Pancreas (tissue), 10 donors: ENCODE measurements at regions not wholly inside any gene's neighbourhood (a gene's known extent, or its start where the extent isn't known, plus 50 kb on each side); places are given as distances from the start of the nearest gene placed in this dataset.

Experiments used
- ATAC-seq, 4 donors: fragments of 200-7000 bp; cut with Tn5 transposase; one replicate each; pipeline versions ENCODE4 v1.8.0 to v1.9.1; 2020; ENCODE audit warnings: mild to moderate bottlenecking in 4 of 4, moderate library complexity in 4 of 4
- DNase-seq, 6 donors: peaks; one replicate each; pipeline ENCODE4 v3.0.0-alpha.2; 2020
- FAIRE-seq: peaks from 2 replicates; lab custom pipeline; 2012; peaks lifted over from hg19 to GRCh38; lab: Jason Lieb, UNC
- H3K27ac ChIP-seq, 4 donors: fragments of 200-600 bp; sonication (generic); 1 replicate in 3 of 4; 2 replicates in 1 of 4; pipeline versions ENCODE4 v1.5.0 to v1.8.0; 2020
- H3K27me3 ChIP-seq, 4 donors: fragments of 200-600 bp; one replicate each; pipeline ENCODE4 v1.8.0; 2021
- H3K36me3 ChIP-seq, 3 donors: fragments of 200-600 bp; sonication (generic) in 1 of 3; one replicate each; pipeline versions ENCODE4 v1.5.0 to v1.8.0; 2020 to 2021
- H3K4me1 ChIP-seq, 3 donors: fragments of 200-600 bp; one replicate each; pipeline ENCODE4 v1.8.0; 2021
- H3K4me3 ChIP-seq, 4 donors: fragments of 200-600 bp; sonication (generic) in 2 of 4; one replicate each; pipeline versions ENCODE4 v1.5.0 to v1.8.0; 2020 to 2021
- H3K9me3 ChIP-seq, 4 donors: fragments of 200-600 bp; one replicate each; pipeline ENCODE4 v1.8.0; 2021
- WGBS, 2 donors: extraction: QIAGEN DNeasy Blood & Tissue Kit; methylation state at CpG; one replicate each; pipeline ENCODE4 v1.1.7; 2013; 5-methylcytosine and 5-hydroxymethylcytosine counted together
- intact Hi-C, 3 donors: fragments of 100-400 bp; cut with DNase I; formaldehyde crosslinking; loops; one replicate each; pipeline versions ENCODE4 v1.11.1 to v1.14.2; 2022
- TF ChIP-seq, protein P1 (sequence below), 4 donors: fragments of 200-600 bp; sonication (generic) in 3 of 4; IDR thresholded peaks; one replicate each; pipeline versions ENCODE4 v1.5.0 to v1.8.0; 2021; ENCODE audit warnings: antibody characterized with exemption in 4 of 4
- donor health status: healthy with polysubstance abuse.
- donor health status: DM: no; HTN: no; CAD: no; lungs with moderate emphysema.
- donor health status: DM: no; HTN: no; CAD: no.
- donor health status: control.
- donor health status: control.
- donor health status: Bipolar disorder and iron deficiency.
- donor health status: DM: yes; HTN: yes; CAD: no.
- donor health status: DM: no; HTN: no; CAD: no.
- donor health status: DM: no; HTN: no; CAD: no.
- donor health status: DM: yes; HTN: yes; CAD: no.

DNA sequence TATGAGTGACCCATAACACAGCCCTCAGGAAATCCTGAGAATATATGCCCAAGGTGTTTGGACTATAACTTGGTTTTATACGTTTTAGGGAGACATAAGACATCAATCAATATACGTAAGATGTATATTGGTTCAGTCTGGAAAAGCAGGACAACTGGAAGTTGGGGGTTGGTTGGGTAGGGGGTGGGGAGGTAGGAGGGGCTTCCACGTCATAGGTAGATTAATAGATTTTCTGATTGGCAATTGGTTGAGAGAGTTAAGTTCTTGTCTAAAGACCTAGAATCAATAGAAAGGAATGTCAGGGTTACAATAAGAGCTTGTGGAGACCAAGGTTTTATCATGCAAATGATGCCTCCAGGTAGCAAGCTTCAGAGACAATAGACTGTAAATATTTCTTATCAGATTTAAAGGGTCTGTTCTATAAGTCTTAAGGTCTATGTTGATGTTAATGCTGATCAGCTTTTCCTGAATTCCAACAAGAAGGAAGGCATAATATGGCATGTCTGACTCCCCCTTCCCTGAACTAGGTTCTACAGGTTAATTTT is 2267.7 kb upstream of the ACO1 start:
- Histone ChIP-seq H3K4me3 (no peak overlapping the region), H3K9me3 (no peaks in the 10 kb centered on the region), H3K4me1 (no peaks in the 10 kb centered on the region), H3K36me3 (no peaks in the 10 kb centered on the region), H3K27ac (no peak overlapping the region), H3K27me3 (no peaks in the 10 kb centered on the region)
- TF ChIP-seq, protein P1, sequence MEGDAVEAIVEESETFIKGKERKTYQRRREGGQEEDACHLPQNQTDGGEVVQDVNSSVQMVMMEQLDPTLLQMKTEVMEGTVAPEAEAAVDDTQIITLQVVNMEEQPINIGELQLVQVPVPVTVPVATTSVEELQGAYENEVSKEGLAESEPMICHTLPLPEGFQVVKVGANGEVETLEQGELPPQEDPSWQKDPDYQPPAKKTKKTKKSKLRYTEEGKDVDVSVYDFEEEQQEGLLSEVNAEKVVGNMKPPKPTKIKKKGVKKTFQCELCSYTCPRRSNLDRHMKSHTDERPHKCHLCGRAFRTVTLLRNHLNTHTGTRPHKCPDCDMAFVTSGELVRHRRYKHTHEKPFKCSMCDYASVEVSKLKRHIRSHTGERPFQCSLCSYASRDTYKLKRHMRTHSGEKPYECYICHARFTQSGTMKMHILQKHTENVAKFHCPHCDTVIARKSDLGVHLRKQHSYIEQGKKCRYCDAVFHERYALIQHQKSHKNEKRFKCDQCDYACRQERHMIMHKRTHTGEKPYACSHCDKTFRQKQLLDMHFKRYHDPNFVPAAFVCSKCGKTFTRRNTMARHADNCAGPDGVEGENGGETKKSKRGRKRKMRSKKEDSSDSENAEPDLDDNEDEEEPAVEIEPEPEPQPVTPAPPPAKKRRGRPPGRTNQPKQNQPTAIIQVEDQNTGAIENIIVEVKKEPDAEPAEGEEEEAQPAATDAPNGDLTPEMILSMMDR (IDR thresholded peaks at IDR 0.05), result no peak
- intact Hi-C loops, result no loop called here
- FAIRE-seq (no peak), ATAC-seq (no peak), DNase-seq (no peak)
- WGBS, 2 donors, result 47 to 53% methylated on average over 3 of the region's 3 CpGs

DNA sequence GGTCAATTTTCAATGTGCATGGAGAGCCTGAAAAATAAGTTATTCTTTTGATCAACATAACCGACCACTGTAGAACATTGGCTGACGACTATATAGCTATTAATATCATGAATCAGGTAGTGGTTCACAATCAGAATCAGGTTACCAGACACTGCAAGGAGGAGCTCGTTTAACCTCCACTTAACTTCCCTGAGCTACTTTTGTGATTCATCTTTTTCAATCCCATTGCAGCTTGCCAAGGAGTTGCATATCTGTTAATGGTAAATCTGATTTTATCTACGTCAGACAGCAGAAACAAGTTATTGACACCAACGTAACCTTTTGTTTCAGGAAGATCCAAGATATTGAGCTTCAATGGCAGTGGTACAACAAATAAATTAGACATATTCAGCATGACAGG is 2263.8 kb upstream of the ACO1 start:
- ATAC-seq (no peak), DNase-seq (no peak), FAIRE-seq (no peak)
- H3K27me3 ChIP-seq, result no peaks in the 10 kb centered on the region
- no peak overlapping the region for H3K4me3 ChIP-seq
- no peaks in the 10 kb centered on the region for H3K36me3 ChIP-seq
- no peaks in the 10 kb centered on the region for H3K9me3 ChIP-seq
- no peaks in the 10 kb centered on the region for H3K4me1 ChIP-seq
- 26 to 31% methylated on average over 5 of the region's 5 CpGs for WGBS, 2 donors
- TF ChIP-seq, protein P1 (IDR thresholded peaks at IDR 0.05), result no peak
- intact Hi-C loops, result no loop called here
- H3K27ac ChIP-seq, result no peak overlapping the region

DNA sequence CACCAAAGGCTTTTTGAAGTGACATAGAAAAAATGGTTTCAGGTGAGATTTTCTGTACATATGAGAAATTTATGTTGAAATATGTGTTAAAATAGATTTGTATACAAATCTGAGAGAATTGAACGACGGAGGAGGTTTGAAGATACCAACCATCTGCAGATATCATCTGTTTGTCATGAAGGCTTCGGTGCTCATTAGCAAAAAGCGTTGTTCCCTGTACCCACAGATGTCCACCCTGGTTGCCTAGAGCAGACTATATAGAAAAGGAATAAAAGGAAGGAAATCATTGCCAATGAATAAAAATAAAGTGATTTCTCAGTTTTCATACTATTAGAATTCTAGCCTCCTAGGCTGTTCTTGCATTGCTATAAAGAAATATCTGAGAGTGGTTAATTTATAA is 2262.8 kb upstream of the ACO1 start:
- DNase-seq (no peak), ATAC-seq (no peak), FAIRE-seq (no peak)
- no peak overlapping the region for H3K27ac ChIP-seq
- H3K4me1 ChIP-seq, result no peaks in the 10 kb centered on the region
- no peaks in the 10 kb centered on the region for H3K27me3 ChIP-seq
- H3K4me3 ChIP-seq, result no peak overlapping the region
- no peaks in the 10 kb centered on the region for H3K9me3 ChIP-seq
- TF ChIP-seq, protein P1 (IDR thresholded peaks at IDR 0.05), result no peak
- WGBS, 2 donors, result 69 to 87% methylated on average over 4 of the region's 4 CpGs
- H3K36me3 ChIP-seq, result no peaks in the 10 kb centered on the region
- intact Hi-C loops, result no loop called here

DNA sequence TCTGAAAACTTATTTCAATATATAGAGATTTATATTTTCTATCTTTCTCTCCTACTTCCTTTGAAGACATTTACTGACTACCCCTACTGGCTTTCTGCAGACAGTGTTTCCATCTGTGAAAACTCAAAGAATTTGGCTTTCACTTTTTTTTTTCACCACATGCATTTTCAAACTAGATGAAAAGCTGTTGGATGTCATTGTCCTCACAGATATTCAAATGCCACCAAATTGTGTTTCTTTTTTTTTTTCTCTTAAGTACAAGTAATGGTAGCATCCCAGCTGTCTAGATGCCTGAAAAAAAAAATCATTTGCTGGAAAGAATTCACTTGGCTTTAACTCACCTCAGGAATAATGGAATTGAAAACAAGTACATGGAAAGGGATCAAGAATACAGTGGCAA is 2258.6 kb upstream of the ACO1 start:
- Histone ChIP-seq H3K27ac (no peak overlapping the region), H3K4me1 (no peaks in the 10 kb centered on the region), H3K27me3 (no peaks in the 10 kb centered on the region), H3K9me3 (no peaks in the 10 kb centered on the region), H3K4me3 (no peak overlapping the region), H3K36me3 (no peaks in the 10 kb centered on the region)
- intact Hi-C loops, result no loop called here
- FAIRE-seq (no peak), ATAC-seq (no peak), DNase-seq (no peak)
- TF ChIP-seq, protein P1 (IDR thresholded peaks at IDR 0.05), result no peak

DNA sequence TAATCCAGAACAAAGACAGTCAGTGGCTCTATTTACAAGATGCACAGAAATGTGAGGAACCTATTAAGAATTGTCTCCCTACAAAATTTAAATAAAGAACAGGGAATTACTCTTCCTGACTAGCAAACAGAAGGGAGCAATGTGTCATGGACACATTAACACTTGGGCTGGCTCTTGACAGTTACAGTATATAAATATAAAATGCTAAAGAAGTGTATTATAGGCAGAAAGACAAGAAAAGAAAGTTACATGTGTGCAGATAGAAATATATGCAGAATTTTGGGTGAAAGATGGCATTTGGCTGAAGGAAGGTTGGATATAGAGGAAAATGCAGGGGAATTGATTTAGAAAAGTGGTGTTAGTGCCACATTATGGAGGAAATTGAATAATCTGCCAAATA is 2257.1 kb upstream of the ACO1 start:
- Histone ChIP-seq H3K4me3 (no peak overlapping the region), H3K36me3 (no peaks in the 10 kb centered on the region), H3K9me3 (no peaks in the 10 kb centered on the region), H3K27ac (no peak overlapping the region), H3K4me1 (no peaks in the 10 kb centered on the region), H3K27me3 (peaks cover 0 to under 1% (median 0%) of the 10 kb centered on the region in 4 donors)
- intact Hi-C loops, result no loop called here
- FAIRE-seq (no peak), ATAC-seq (no peak), DNase-seq (no peak)
- TF ChIP-seq, protein P1 (IDR thresholded peaks at IDR 0.05), result no peak
